ENCODE measurements at regions not wholly inside any gene's neighbourhood (a gene's known extent, or its start where the extent isn't known, plus 50 kb on each side); places are given as distances from the start of the nearest gene placed in this dataset.

GRCh38 chr7:67990716-67991115 is 994.1 kb downstream of the TYW1 start:
- no peak overlapping the region for H3K4me3 Mint-ChIP-seq
- Histone ChIP-seq H3K27me3 (replicated peaks in 1 of 2; ENCODE audit: control insufficient read depth in 2 of 2, extremely low read depth in 1 of 2, insufficient read depth in 2 of 2, low read length in 1 of 2) (no peaks in the 10 kb centered on the region), H3K4me1 (ENCODE audit: control insufficient read depth in 1 of 2, extremely low read depth in 1 of 2, insufficient read depth in 2 of 2, low read length in 2 of 2) (no peaks in the 10 kb centered on the region), H3K9me3 (no peaks in the 10 kb centered on the region), H3K36me3 (ENCODE audit: control insufficient read depth in 2 of 2, extremely low read depth in 1 of 2, insufficient read depth in 1 of 2, low read length in 1 of 2) (no peaks in the 10 kb centered on the region), H3K27ac (ENCODE audit: low read length) (no peak overlapping the region), H3K4me3 (ENCODE audit: control insufficient read depth in 1 of 2, extremely low read depth in 1 of 2, low read length in 1 of 2) (no peak overlapping the region)
- WGBS (ENCODE audit: insufficient coverage), result 100% methylated on average over 2 of the region's 2 CpGs
- no peaks in the 10 kb centered on the region for H3K27me3 Mint-ChIP-seq
- no peaks in the 10 kb centered on the region for H3K36me3 Mint-ChIP-seq
- H3K27ac Mint-ChIP-seq, result no peak overlapping the region
- peaks cover 4 to 7% (median 5%) of the 10 kb centered on the region in 3 donors for H3K9me3 Mint-ChIP-seq
- ChIA-PET POLR2A (no interaction called here), CTCF (interaction anchor here (0.6 to 0.7 kb wide), 2 partner anchors 72 to 1449 kb away, joined by 3 read pairs; no protein-coding TSS in a partner anchor)
- DNase-seq (no peak), ATAC-seq (replicated peaks in 1 of 4) (no peak)
- H3K4me1 Mint-ChIP-seq, result no peaks in the 10 kb centered on the region

- no peaks in the 10 kb centered on the region for H3K36me3 Mint-ChIP-seq
- Histone ChIP-seq H3K4me1 (ENCODE audit: control insufficient read depth in 1 of 2, extremely low read depth in 1 of 2, insufficient read depth in 2 of 2, low read length in 2 of 2) (no peaks in the 10 kb centered on the region), H3K9me3 (no peaks in the 10 kb centered on the region), H3K27ac (ENCODE audit: low read length) (no peak overlapping the region), H3K27me3 (replicated peaks in 1 of 2; ENCODE audit: control insufficient read depth in 2 of 2, extremely low read depth in 1 of 2, insufficient read depth in 2 of 2, low read length in 1 of 2) (no peaks in the 10 kb centered on the region), H3K4me3 (ENCODE audit: control insufficient read depth in 1 of 2, extremely low read depth in 1 of 2, low read length in 1 of 2) (no peak overlapping the region), H3K36me3 (ENCODE audit: control insufficient read depth in 2 of 2, extremely low read depth in 1 of 2, insufficient read depth in 1 of 2, low read length in 1 of 2) (no peaks in the 10 kb centered on the region)
- H3K4me3 Mint-ChIP-seq, result no peak overlapping the region
- ATAC-seq (replicated peaks in 1 of 4), result no peak
- DNase-seq, result no peak
- H3K4me1 Mint-ChIP-seq, result no peaks in the 10 kb centered on the region
- H3K27ac Mint-ChIP-seq, result no peak overlapping the region
- ChIA-PET CTCF (no interaction called here), POLR2A (no interaction called here)
- H3K9me3 Mint-ChIP-seq, result peaks cover 4 to 9% (median 8%) of the 10 kb centered on the region in 3 donors
- WGBS (ENCODE audit: insufficient coverage), result 92% methylated on average over 6 of the region's 8 CpGs
- no peaks in the 10 kb centered on the region for H3K27me3 Mint-ChIP-seq
These were observed 995.7 kb downstream of the TYW1 start for GRCh38 chr7:67992287-67992686.

- no CpG with 5 or more reads among the region's 6 CpGs for WGBS (ENCODE audit: insufficient coverage)
- POLR2A ChIA-PET, result no interaction called here
- ATAC-seq (replicated peaks in 1 of 4), result no peak
These were observed 1009.4 kb downstream of the TYW1 start for GRCh38 chr7:68005992-68006391.

GRCh38 chr7:68006619-68007018 is 1010.0 kb downstream of the TYW1 start:
- no peak for ATAC-seq (replicated peaks in 1 of 4)
- Mint-ChIP-seq H3K4me1 (no peaks in the 10 kb centered on the region), H3K27me3 (no peaks in the 10 kb centered on the region), H3K4me3 (no peak overlapping the region), H3K27ac (no peak overlapping the region), H3K9me3 (peaks cover 17 to 39% (median 26%) of the 10 kb centered on the region in 3 donors), H3K36me3 (no peaks in the 10 kb centered on the region)
- ChIA-PET POLR2A (no interaction called here), CTCF (no interaction called here)
- no peak for DNase-seq
- WGBS (ENCODE audit: insufficient coverage), result no CpG with 5 or more reads among the region's 2 CpGs
- H3K27me3 ChIP-seq (replicated peaks in 1 of 2; ENCODE audit: control insufficient read depth in 2 of 2, extremely low read depth in 1 of 2, insufficient read depth in 2 of 2, low read length in 1 of 2), result no peaks in the 10 kb centered on the region
- no peaks in the 10 kb centered on the region for H3K9me3 ChIP-seq
- H3K27ac ChIP-seq (ENCODE audit: low read length), result no peak overlapping the region
- H3K4me1 ChIP-seq (ENCODE audit: control insufficient read depth in 1 of 2, extremely low read depth in 1 of 2, insufficient read depth in 2 of 2, low read length in 2 of 2), result no peaks in the 10 kb centered on the region
- no peaks in the 10 kb centered on the region for H3K36me3 ChIP-seq (ENCODE audit: control insufficient read depth in 2 of 2, extremely low read depth in 1 of 2, insufficient read depth in 1 of 2, low read length in 1 of 2)
- H3K4me3 ChIP-seq (ENCODE audit: control insufficient read depth in 1 of 2, extremely low read depth in 1 of 2, low read length in 1 of 2), result no peak overlapping the region

More at GRCh38 chr7:68005992-68006391, 1009.4 kb downstream of the TYW1 start:
- DNase-seq, result no peak
- no peak overlapping the region for H3K4me3 Mint-ChIP-seq
- no peak overlapping the region for H3K27ac Mint-ChIP-seq
- no peaks in the 10 kb centered on the region for H3K36me3 Mint-ChIP-seq
- CTCF ChIA-PET, result no interaction called here
- H3K9me3 ChIP-seq, result no peaks in the 10 kb centered on the region
- H3K9me3 Mint-ChIP-seq, result peaks cover 17 to 34% (median 21%) of the 10 kb centered on the region in 3 donors
- H3K27me3 Mint-ChIP-seq, result no peaks in the 10 kb centered on the region
- H3K36me3 ChIP-seq (ENCODE audit: control insufficient read depth in 2 of 2, extremely low read depth in 1 of 2, insufficient read depth in 1 of 2, low read length in 1 of 2), result no peaks in the 10 kb centered on the region
- H3K27ac ChIP-seq (ENCODE audit: low read length), result no peak overlapping the region
- no peaks in the 10 kb centered on the region for H3K4me1 ChIP-seq (ENCODE audit: control insufficient read depth in 1 of 2, extremely low read depth in 1 of 2, insufficient read depth in 2 of 2, low read length in 2 of 2)
- H3K4me3 ChIP-seq (ENCODE audit: control insufficient read depth in 1 of 2, extremely low read depth in 1 of 2, low read length in 1 of 2), result no peak overlapping the region
- no peaks in the 10 kb centered on the region for H3K27me3 ChIP-seq (replicated peaks in 1 of 2; ENCODE audit: control insufficient read depth in 2 of 2, extremely low read depth in 1 of 2, insufficient read depth in 2 of 2, low read length in 1 of 2)
- H3K4me1 Mint-ChIP-seq, result no peaks in the 10 kb centered on the region

GRCh38 chr7:68009716-68010115 is 1013.1 kb downstream of the TYW1 start:
- no peak for ATAC-seq (replicated peaks in 1 of 4)
- H3K27ac ChIP-seq (ENCODE audit: low read length), result no peak overlapping the region
- H3K27me3 Mint-ChIP-seq, result no peaks in the 10 kb centered on the region
- no peak for DNase-seq
- H3K4me3 Mint-ChIP-seq, result no peak overlapping the region
- ChIA-PET POLR2A (no interaction called here), CTCF (no interaction called here)
- H3K9me3 ChIP-seq, result no peaks in the 10 kb centered on the region
- no peaks in the 10 kb centered on the region for H3K4me1 Mint-ChIP-seq
- H3K4me3 ChIP-seq (ENCODE audit: control insufficient read depth in 1 of 2, extremely low read depth in 1 of 2, low read length in 1 of 2), result no peak overlapping the region
- H3K4me1 ChIP-seq (ENCODE audit: control insufficient read depth in 1 of 2, extremely low read depth in 1 of 2, insufficient read depth in 2 of 2, low read length in 2 of 2), result no peaks in the 10 kb centered on the region
- WGBS (ENCODE audit: insufficient coverage), result 20% methylated on average over 1 of the region's 4 CpGs
- no peaks in the 10 kb centered on the region for H3K27me3 ChIP-seq (replicated peaks in 1 of 2; ENCODE audit: control insufficient read depth in 2 of 2, extremely low read depth in 1 of 2, insufficient read depth in 2 of 2, low read length in 1 of 2)
- H3K27ac Mint-ChIP-seq, result no peak overlapping the region
- no peaks in the 10 kb centered on the region for H3K36me3 Mint-ChIP-seq
- peaks cover 10 to 32% (median 18%) of the 10 kb centered on the region in 3 donors for H3K9me3 Mint-ChIP-seq
- H3K36me3 ChIP-seq (ENCODE audit: control insufficient read depth in 2 of 2, extremely low read depth in 1 of 2, insufficient read depth in 1 of 2, low read length in 1 of 2), result no peaks in the 10 kb centered on the region

GRCh38 chr7:68014031-68014736 is 1017.6 kb downstream of the TYW1 start:
- no peaks in the 10 kb centered on the region for H3K36me3 ChIP-seq (ENCODE audit: control insufficient read depth in 2 of 2, extremely low read depth in 1 of 2, insufficient read depth in 1 of 2, low read length in 1 of 2)
- no peaks in the 10 kb centered on the region for H3K4me1 ChIP-seq (ENCODE audit: control insufficient read depth in 1 of 2, extremely low read depth in 1 of 2, insufficient read depth in 2 of 2, low read length in 2 of 2)
- DNase-seq (no peak), ATAC-seq (replicated peaks in 1 of 4) (no peak)
- H3K4me3 Mint-ChIP-seq, result no peak overlapping the region
- CTCF ChIA-PET, result no interaction called here
- H3K27ac ChIP-seq (ENCODE audit: low read length), result no peak overlapping the region
- H3K9me3 Mint-ChIP-seq, result peaks cover 7 to 23% (median 17%) of the 10 kb centered on the region in 3 donors
- no peaks in the 10 kb centered on the region for H3K27me3 Mint-ChIP-seq
- H3K36me3 Mint-ChIP-seq, result no peaks in the 10 kb centered on the region
- H3K27me3 ChIP-seq (replicated peaks in 1 of 2; ENCODE audit: control insufficient read depth in 2 of 2, extremely low read depth in 1 of 2, insufficient read depth in 2 of 2, low read length in 1 of 2), result no peaks in the 10 kb centered on the region
- POLR2A ChIA-PET, result no interaction called here
- WGBS (ENCODE audit: insufficient coverage), result 70% methylated on average over 5 of the region's 11 CpGs
- no peaks in the 10 kb centered on the region for H3K9me3 ChIP-seq
- no peak overlapping the region for H3K4me3 ChIP-seq (ENCODE audit: control insufficient read depth in 1 of 2, extremely low read depth in 1 of 2, low read length in 1 of 2)
- H3K4me1 Mint-ChIP-seq, result no peaks in the 10 kb centered on the region
- H3K27ac Mint-ChIP-seq, result no peak overlapping the region
